Left ventricle myocardium inferior (tissue), 1 donor: ENCODE measurements at regions not wholly inside any gene's neighbourhood (a gene's known extent, or its start where the extent isn't known, plus 50 kb on each side); places are given as distances from the start of the nearest gene placed in this dataset.

Experiments
- DNase-seq: peaks from one replicate; pipeline ENCODE4 v3.0.0-alpha.2; 2020
- H3K27ac ChIP-seq: fragments of 200-600 bp; replicated peaks from 2 replicates; pipeline ENCODE4 v1.8.0; 2021
- H3K27me3 ChIP-seq: fragments of 200-600 bp; 2 replicates; pipeline ENCODE4 v1.8.0; 2021; ENCODE audit warnings: low read depth
- H3K36me3 ChIP-seq: fragments of 200-600 bp; 2 replicates; pipeline ENCODE4 v1.8.0; 2021
- H3K4me1 ChIP-seq: fragments of 200-600 bp; 2 replicates; pipeline ENCODE4 v1.8.0; 2021
- H3K4me3 ChIP-seq: fragments of 200-600 bp; 2 replicates; pipeline ENCODE4 v1.8.0; 2021; ENCODE audit warnings: mild to moderate bottlenecking, moderate library complexity
- H3K9me3 ChIP-seq: fragments of 200-600 bp; replicated peaks from 2 replicates; pipeline ENCODE4 v1.8.0; 2021
- CTCF ChIP-seq: fragments of 200-600 bp; IDR thresholded peaks from 2 replicates; pipeline ENCODE4 v1.8.0; 2021; ENCODE audit warnings: antibody characterized with exemption, mild to moderate bottlenecking, borderline replicate concordance
- intact Hi-C: fragments of 100-400 bp; cut with micrococcal nuclease; formaldehyde crosslinking; loops from one replicate; pipeline ENCODE4 v1.11.0; 2022
- donor health status: DM: no; HTN: yes; CAD: no; lungs with severe emphysema.

- H3K27me3 ChIP-seq = peaks cover 76% of the 10 kb centered on the region
- H3K4me3 ChIP-seq = no peak overlapping the region
- no peaks in the 10 kb centered on the region for H3K36me3 ChIP-seq
- H3K27ac ChIP-seq = no peak overlapping the region
- intact Hi-C loops = no loop called here
- peaks cover 3% of the 10 kb centered on the region for H3K9me3 ChIP-seq
- DNase-seq = no peak
- no peak for TF ChIP-seq CTCF
- no peaks in the 10 kb centered on the region for H3K4me1 ChIP-seq
Measured at GRCh38 chr7:155867734-155868400, 55.6 kb upstream of the SHH start.

DNA sequence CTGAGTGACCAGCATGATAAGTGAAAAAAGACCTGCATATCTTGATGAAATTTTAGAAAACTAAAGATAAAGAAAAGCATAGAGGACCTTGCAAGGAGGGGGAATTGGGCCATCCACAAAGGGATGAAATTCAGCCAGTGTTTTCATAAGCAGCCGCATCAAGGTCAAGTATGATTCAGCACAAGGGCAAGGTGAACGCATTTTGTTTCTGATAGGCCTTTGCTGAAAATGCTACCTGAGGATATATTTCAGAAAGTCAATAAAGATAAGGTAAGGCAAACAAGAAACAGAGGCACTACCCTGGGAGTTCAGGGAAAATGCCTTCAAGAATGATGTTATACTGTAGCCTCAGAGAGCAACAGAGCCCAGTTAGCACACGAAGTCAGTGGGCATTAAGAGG, 55.0 kb upstream of the SHH start:
- intact Hi-C loops = no loop called here

GRCh38 chr7:155865830-155866525, 53.7 kb upstream of the SHH start:
- Histone ChIP-seq H3K4me1 (peaks cover 7% of the 10 kb centered on the region), H3K36me3 (no peaks in the 10 kb centered on the region)
- no peak for TF ChIP-seq CTCF

More for the DNA sequence above, 55.0 kb upstream of the SHH start:
- H3K4me3 ChIP-seq = no peak overlapping the region
- no peaks in the 10 kb centered on the region for H3K4me1 ChIP-seq
- peaks cover 3% of the 10 kb centered on the region for H3K9me3 ChIP-seq
- no peak for DNase-seq
- no peak overlapping the region for H3K27ac ChIP-seq
- peaks cover 81% of the 10 kb centered on the region for H3K27me3 ChIP-seq
- TF ChIP-seq CTCF = no peak
- no peaks in the 10 kb centered on the region for H3K36me3 ChIP-seq

DNA sequence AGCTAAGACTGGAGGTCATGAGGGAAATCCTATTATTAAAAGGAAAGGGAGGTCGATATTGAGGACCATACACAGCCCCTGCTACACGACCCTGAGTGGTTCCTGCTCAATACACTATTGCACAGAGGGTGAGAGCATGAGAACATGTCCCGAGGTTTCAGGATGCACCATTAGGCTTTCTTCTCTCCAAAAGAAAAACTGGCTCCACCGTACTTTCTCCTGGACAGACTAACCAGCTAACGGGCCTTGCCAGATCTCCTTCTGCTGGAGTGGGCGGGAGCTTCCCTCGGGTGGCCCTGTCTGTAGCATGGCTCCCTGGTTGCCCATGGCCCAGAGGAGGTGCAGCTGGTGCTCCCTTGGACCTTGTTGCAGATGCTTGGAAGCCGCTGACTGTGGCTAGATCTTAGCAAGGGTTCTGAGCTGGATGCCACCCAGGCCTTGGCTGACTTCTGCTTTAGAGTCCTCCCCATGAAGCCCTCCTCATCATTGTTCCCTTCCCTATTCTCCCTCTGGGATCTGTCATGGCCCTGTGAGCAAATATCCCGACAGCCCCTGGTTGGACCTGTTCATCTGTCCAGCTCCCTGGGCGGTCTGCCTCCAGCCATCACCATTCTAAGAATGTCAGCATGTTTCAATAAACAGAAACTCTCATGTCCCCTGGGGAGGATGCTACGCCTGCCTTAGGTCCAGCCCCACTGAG, 52.9 kb upstream of the SHH start:
- Histone ChIP-seq H3K4me1 (peaks cover 12% of the 10 kb centered on the region), H3K27me3 (peaks cover 64% of the 10 kb centered on the region), H3K4me3 (no peak overlapping the region), H3K36me3 (no peaks in the 10 kb centered on the region), H3K9me3 (peaks cover 3% of the 10 kb centered on the region), H3K27ac (no peak overlapping the region)
- intact Hi-C loops = no loop called here
- DNase-seq = no peak
- no peak for TF ChIP-seq CTCF

More at GRCh38 chr7:155865830-155866525, 53.7 kb upstream of the SHH start:
- Histone ChIP-seq H3K9me3 (peaks cover 3% of the 10 kb centered on the region), H3K27me3 (peaks cover 73% of the 10 kb centered on the region), H3K27ac (no peak overlapping the region), H3K4me3 (no peak overlapping the region)
- intact Hi-C loops = no loop called here
- no peak for DNase-seq

DNA sequence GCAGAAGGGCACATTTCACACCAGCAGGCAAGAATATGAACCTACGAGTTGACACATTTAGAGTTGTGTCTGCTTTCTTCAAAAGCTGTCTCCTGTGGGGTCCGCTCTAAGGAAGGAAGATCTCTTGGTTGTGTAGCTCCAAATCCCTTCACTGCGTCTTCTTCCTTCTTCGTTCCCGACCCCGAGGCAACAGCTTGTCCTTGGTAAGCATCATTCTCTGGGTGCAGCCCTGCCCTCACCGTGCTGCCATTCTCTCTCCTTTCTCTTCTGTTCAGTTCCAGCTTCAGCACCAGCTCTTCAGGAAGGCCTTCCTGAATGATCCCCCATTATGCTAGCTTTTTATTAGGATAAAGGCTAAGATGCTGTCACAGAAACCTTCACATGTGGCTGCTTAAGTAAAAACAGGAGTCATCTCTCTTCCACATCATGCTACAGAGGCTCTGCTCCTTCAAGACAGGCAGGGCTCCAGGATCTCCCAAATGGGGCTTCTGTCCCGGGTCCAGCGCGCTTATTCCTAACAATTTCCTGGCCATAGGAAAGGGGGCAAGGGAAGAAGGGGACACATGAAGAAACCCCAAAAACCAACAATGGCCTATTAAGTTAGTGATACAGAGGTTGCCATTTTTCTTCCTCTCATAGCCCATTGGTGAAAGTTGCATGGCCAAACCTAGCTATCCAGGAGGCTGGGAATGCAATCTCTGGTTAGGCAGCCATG, 52.2 kb upstream of the SHH start:
- H3K27me3 ChIP-seq = peaks cover 59% of the 10 kb centered on the region

More for the DNA sequence above, 52.2 kb upstream of the SHH start:
- H3K4me3 ChIP-seq = no peak overlapping the region
- peaks cover 3% of the 10 kb centered on the region for H3K9me3 ChIP-seq
- no peak for TF ChIP-seq CTCF
- H3K36me3 ChIP-seq = no peaks in the 10 kb centered on the region
- H3K27ac ChIP-seq = no peak overlapping the region
- DNase-seq = no peak
- H3K4me1 ChIP-seq = peaks cover 12% of the 10 kb centered on the region
- intact Hi-C loops = no loop called here
